ENCODE measurements at regions not wholly inside any gene's neighbourhood (a gene's known extent, or its start where the extent isn't known, plus 50 kb on each side); places are given as distances from the start of the nearest gene placed in this dataset.

DNA sequence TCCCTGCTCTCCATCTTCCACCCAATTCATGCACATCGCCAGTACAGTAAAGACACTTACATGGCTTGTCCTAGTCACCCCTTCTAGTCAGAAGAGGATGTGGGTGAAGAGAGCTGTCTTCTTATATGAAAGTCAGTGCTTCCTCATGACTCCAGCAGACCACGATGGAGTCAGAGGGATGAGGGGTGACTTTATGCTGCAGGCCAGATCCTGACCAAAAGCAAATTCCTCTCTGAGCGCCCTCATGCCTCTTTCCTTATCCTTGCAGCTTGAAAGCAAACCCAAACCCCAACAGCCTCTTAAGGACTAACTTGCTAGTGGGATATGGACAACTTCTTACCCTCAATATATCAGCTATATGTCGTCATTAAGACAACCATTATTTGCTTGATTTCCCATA, 348.2 kb upstream of the DUSP10 start:
- 84% methylated on average over 4 of the region's 4 CpGs for WGBS
- no peak overlapping the region for H3K4me3 ChIP-seq
- no peaks in the 10 kb centered on the region for H3K4me1 ChIP-seq (replicated peaks)
- intact Hi-C loops (cut with DNase I): no loop called here
- H3K27me3 ChIP-seq (replicated peaks; ENCODE audit: insufficient read depth): no peaks in the 10 kb centered on the region
- no peak overlapping the region for H3K27ac ChIP-seq
- TF ChIP-seq, protein P1, sequence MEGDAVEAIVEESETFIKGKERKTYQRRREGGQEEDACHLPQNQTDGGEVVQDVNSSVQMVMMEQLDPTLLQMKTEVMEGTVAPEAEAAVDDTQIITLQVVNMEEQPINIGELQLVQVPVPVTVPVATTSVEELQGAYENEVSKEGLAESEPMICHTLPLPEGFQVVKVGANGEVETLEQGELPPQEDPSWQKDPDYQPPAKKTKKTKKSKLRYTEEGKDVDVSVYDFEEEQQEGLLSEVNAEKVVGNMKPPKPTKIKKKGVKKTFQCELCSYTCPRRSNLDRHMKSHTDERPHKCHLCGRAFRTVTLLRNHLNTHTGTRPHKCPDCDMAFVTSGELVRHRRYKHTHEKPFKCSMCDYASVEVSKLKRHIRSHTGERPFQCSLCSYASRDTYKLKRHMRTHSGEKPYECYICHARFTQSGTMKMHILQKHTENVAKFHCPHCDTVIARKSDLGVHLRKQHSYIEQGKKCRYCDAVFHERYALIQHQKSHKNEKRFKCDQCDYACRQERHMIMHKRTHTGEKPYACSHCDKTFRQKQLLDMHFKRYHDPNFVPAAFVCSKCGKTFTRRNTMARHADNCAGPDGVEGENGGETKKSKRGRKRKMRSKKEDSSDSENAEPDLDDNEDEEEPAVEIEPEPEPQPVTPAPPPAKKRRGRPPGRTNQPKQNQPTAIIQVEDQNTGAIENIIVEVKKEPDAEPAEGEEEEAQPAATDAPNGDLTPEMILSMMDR (IDR thresholded peaks at IDR 0.05): no peak
- TF ChIP-seq POLR2A (IDR thresholded peaks at IDR 0.05): no peak
- TF ChIP-seq POLR2AphosphoS5 (IDR thresholded peaks at IDR 0.05): no peak
- no peak for DNase-seq (ENCODE audit: low spot score)
- H3K36me3 ChIP-seq: no peaks in the 10 kb centered on the region
- H3K9me3 ChIP-seq: no peaks in the 10 kb centered on the region

DNA sequence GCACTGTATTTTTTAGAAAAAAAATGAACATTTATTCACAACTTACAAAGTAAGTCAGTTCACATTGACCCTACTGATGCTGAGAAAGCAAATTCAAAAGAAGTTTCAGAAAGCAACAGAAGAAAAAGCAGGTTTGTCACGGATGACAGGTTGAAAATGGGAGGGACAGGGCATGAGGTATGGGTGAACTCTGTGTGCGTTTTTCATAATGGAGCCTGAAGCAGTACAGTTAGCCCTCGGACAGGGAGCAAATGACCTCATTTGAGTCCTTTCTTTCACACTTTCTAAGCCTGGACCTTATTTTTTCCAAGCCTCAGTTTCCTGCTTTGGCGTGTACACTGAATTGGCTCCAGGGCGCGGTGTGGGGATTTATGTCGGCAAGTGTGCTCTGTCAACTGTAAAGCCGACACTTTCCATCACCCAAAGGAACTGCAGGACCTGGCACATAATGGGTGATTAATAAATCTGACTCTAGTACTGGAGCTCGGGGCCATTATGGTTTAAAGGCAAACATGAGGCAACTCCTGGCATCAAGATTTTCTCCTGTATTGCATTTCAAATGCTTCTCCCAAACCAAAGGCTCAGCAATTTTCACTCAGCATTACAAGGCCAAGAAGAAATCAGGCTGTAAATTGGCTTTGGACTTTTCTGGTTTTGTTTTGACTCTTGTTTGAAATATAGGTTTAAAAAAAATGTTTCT, 345.5 kb upstream of the DUSP10 start:
- TF ChIP-seq POLR2A (IDR thresholded peaks at IDR 0.05) (no peak), POLR2AphosphoS5 (IDR thresholded peaks at IDR 0.05) (no peak)
- TF ChIP-seq, protein P1 (IDR thresholded peaks at IDR 0.05): no peak
- H3K9me3 ChIP-seq: no peaks in the 10 kb centered on the region
- H3K27me3 ChIP-seq (replicated peaks; ENCODE audit: insufficient read depth): no peaks in the 10 kb centered on the region
- no peaks in the 10 kb centered on the region for H3K4me1 ChIP-seq (replicated peaks)
- DNase-seq (ENCODE audit: low spot score): no peak
- no peak overlapping the region for H3K4me3 ChIP-seq
- H3K27ac ChIP-seq: no peak overlapping the region
- intact Hi-C loops (cut with DNase I): no loop called here
- 75% methylated on average over 9 of the region's 9 CpGs for WGBS
- no peaks in the 10 kb centered on the region for H3K36me3 ChIP-seq

DNA sequence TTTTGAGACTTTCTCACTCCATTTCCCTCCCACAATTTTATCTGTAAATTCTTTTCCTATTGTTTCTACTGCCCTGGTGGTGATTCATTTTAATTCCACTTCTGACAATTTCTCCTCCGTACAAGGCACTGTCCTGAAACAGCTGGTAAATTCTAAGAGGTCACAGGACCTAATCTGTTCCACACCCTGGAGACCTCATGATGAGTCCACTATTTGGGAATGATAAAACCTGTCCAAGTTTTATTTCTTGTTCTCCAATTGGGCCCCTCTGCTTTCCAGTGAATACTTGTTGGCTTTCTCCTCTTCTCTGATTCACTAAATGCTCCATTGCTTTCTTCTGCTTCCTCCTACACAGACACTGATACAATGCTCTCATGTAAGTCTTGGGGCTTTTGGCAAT, 343.1 kb upstream of the DUSP10 start:
- TF ChIP-seq, protein P1 (IDR thresholded peaks at IDR 0.05): no peak
- TF ChIP-seq POLR2A (IDR thresholded peaks at IDR 0.05): no peak
- no peak for TF ChIP-seq POLR2AphosphoS5 (IDR thresholded peaks at IDR 0.05)
- no peaks in the 10 kb centered on the region for H3K9me3 ChIP-seq
- no peaks in the 10 kb centered on the region for H3K4me1 ChIP-seq (replicated peaks)
- no peaks in the 10 kb centered on the region for H3K36me3 ChIP-seq
- H3K27me3 ChIP-seq (replicated peaks; ENCODE audit: insufficient read depth): no peaks in the 10 kb centered on the region
- WGBS: 71% methylated on average over 1 of the region's 1 CpG
- DNase-seq (ENCODE audit: low spot score): no peak
- H3K27ac ChIP-seq: no peak overlapping the region
- intact Hi-C loops (cut with DNase I): no loop called here
- no peak overlapping the region for H3K4me3 ChIP-seq

DNA sequence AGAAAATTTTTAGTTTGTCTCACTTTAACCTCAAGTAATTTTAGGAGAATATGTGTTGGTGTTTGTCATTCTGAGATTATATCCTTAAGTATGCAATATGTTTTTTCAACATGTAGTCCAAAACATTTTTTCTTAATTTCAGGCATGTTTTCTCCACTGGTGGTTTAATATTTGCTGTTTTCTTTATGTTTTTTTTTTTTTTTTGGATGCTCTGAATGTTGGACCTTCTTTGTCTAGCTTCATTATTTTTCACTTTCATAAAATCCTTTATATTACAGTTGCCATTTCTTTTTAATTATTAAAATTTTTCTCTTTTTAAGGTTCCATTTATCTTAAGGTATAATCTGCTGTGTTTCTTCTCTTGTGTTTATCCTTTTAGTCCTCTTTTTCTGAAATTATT, 342.2 kb upstream of the DUSP10 start:
- Histone ChIP-seq H3K9me3 (no peaks in the 10 kb centered on the region), H3K27me3 (replicated peaks; ENCODE audit: insufficient read depth) (no peaks in the 10 kb centered on the region), H3K4me1 (replicated peaks) (no peaks in the 10 kb centered on the region), H3K36me3 (no peaks in the 10 kb centered on the region), H3K27ac (no peak overlapping the region), H3K4me3 (no peak overlapping the region)
- no peak for DNase-seq (ENCODE audit: low spot score)
- intact Hi-C loops (cut with DNase I): no loop called here
- no peak for TF ChIP-seq POLR2A (IDR thresholded peaks at IDR 0.05)
- TF ChIP-seq, protein P1 (IDR thresholded peaks at IDR 0.05): no peak
- TF ChIP-seq POLR2AphosphoS5 (IDR thresholded peaks at IDR 0.05): no peak

DNA sequence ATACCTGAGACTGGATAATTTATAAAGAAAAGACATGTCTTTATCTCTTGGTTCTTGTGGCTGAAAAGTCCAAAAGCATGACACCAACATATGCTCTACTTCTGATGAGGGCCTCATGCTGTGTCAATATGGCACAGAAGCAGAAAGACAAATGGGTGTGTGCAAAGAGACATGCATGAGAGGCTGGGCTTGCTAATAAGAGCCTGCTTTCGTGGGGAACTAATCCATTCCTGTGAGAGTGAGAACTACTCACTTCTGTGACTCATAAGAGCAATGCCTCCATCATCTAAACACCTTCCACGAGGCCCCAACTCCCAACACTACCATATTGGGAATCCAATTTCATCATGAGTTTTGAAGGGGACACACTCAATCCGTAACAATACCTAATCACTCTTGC, 340.0 kb upstream of the DUSP10 start:
- 78% methylated on average over 3 of the region's 3 CpGs for WGBS
- no peaks in the 10 kb centered on the region for H3K9me3 ChIP-seq
- H3K4me1 ChIP-seq (replicated peaks): no peaks in the 10 kb centered on the region
- DNase-seq (ENCODE audit: low spot score): no peak
- H3K27ac ChIP-seq: no peak overlapping the region
- TF ChIP-seq POLR2AphosphoS5 (IDR thresholded peaks at IDR 0.05) (no peak), POLR2A (IDR thresholded peaks at IDR 0.05) (no peak)
- TF ChIP-seq, protein P1 (IDR thresholded peaks at IDR 0.05): no peak
- H3K4me3 ChIP-seq: no peak overlapping the region
- H3K36me3 ChIP-seq: no peaks in the 10 kb centered on the region
- intact Hi-C loops (cut with DNase I): no loop called here
- H3K27me3 ChIP-seq (replicated peaks; ENCODE audit: insufficient read depth): no peaks in the 10 kb centered on the region

Measured in prostate gland (tissue), 2 donors.